HepG2 (cell line): ENCODE measurements at regions not wholly inside any gene's neighbourhood (a gene's known extent, or its start where the extent isn't known, plus 50 kb on each side); places are given as distances from the start of the nearest gene placed in this dataset.

ENCODE experiments used
- ADNP ChIP-seq: sonication (generic); formaldehyde crosslinking; IDR thresholded peaks from 2 replicates; pipeline ENCODE4 v1.4.0; 2020; ENCODE audit warnings: missing genetic modification reagents
- CCDC6 ChIP-seq: sonication (generic); formaldehyde crosslinking; IDR thresholded peaks from 2 replicates; pipeline ENCODE4 v1.8.1; 2022; ENCODE audit warnings: mild to moderate bottlenecking, missing genetic modification reagents, moderate library complexity
- NR2C2 ChIP-seq: sonication (generic); formaldehyde crosslinking; IDR thresholded peaks from 2 replicates; pipeline ENCODE4 v1.4.0; 2020; ENCODE audit warnings: missing genetic modification reagents, mild to moderate bottlenecking, moderate library complexity, borderline replicate concordance
- RAD21 ChIP-seq: fragments of 450-650 bp; formaldehyde crosslinking; IDR thresholded peaks from 2 replicates; pipeline ENCODE4 v1.5.0; 2020; ENCODE audit warnings: mild to moderate bottlenecking
- RAD51 ChIP-seq: fragments of 450-650 bp; IDR thresholded peaks from 2 replicates; pipeline ENCODE4 v1.6.1; 2016; ENCODE audit warnings: borderline replicate concordance
- SMC3 ChIP-seq: IDR thresholded peaks from 2 replicates; pipeline ENCODE4 v1.6.1; 2011; ENCODE audit warnings: low read length, improper control_type of control experiment
- ZNF12 ChIP-seq: sonication (generic); formaldehyde crosslinking; IDR thresholded peaks from 2 replicates; pipeline ENCODE4 v1.5.0; 2020; ENCODE audit warnings: missing genetic modification reagents
- ZNF264 ChIP-seq: sonication (generic); formaldehyde crosslinking; IDR thresholded peaks from 2 replicates; pipeline ENCODE4 v1.4.0; 2020; ENCODE audit warnings: missing genetic modification reagents
- ZNF484 ChIP-seq: sonication (generic); formaldehyde crosslinking; IDR thresholded peaks from 2 replicates; pipeline ENCODE4 v1.5.1; 2020; ENCODE audit warnings: mild to moderate bottlenecking, low read depth, missing genetic modification reagents, borderline replicate concordance
- ZNF577 ChIP-seq: sonication (generic); formaldehyde crosslinking; IDR thresholded peaks from 2 replicates; pipeline ENCODE4 v1.4.0; 2020; ENCODE audit warnings: mild to moderate bottlenecking, low read depth, missing genetic modification reagents, borderline replicate concordance
- ZSCAN21 ChIP-seq: sonication (generic); formaldehyde crosslinking; IDR thresholded peaks from 2 replicates; pipeline ENCODE4 v1.8.0; 2022; ENCODE audit warnings: mild to moderate bottlenecking, missing genetic modification reagents, moderate library complexity, borderline replicate concordance
- ZZZ3 ChIP-seq: sonication (generic); formaldehyde crosslinking; IDR thresholded peaks from 2 replicates; pipeline ENCODE4 v1.4.0; 2020; ENCODE audit warnings: missing genetic modification reagents, mild to moderate bottlenecking, borderline replicate concordance
- TF ChIP-seq, protein P1 (sequence below), 2 experiments: sonication (generic) in 1 of 2; formaldehyde crosslinking in 1 of 2; IDR thresholded peaks; 2 replicates each; pipeline versions ENCODE4 v1.5.1 to v1.6.1; 2011 to 2020; ENCODE audit warnings: borderline replicate concordance in 1 of 2, low read depth in 1 of 2, low read length in 1 of 2, mild to moderate bottlenecking in 1 of 2, missing genetic modification reagents in 1 of 2, moderate library complexity in 1 of 2
- TF ChIP-seq, protein P2 (sequence below): fragments of 450-650 bp; IDR thresholded peaks from 2 replicates; pipeline ENCODE4 v1.6.1; 2017; ENCODE audit warnings: mild to moderate bottlenecking
- TF ChIP-seq, protein P3 (sequence below): sonication (generic); formaldehyde crosslinking; IDR thresholded peaks from 2 replicates; pipeline ENCODE4 v1.4.0; 2020; ENCODE audit warnings: missing genetic modification reagents
- TF ChIP-seq, protein P4 (sequence below): sonication (generic); formaldehyde crosslinking; IDR thresholded peaks from 2 replicates; pipeline ENCODE4 v1.4.0; 2020; ENCODE audit warnings: mild to moderate bottlenecking, missing genetic modification reagents, borderline replicate concordance

DNA sequence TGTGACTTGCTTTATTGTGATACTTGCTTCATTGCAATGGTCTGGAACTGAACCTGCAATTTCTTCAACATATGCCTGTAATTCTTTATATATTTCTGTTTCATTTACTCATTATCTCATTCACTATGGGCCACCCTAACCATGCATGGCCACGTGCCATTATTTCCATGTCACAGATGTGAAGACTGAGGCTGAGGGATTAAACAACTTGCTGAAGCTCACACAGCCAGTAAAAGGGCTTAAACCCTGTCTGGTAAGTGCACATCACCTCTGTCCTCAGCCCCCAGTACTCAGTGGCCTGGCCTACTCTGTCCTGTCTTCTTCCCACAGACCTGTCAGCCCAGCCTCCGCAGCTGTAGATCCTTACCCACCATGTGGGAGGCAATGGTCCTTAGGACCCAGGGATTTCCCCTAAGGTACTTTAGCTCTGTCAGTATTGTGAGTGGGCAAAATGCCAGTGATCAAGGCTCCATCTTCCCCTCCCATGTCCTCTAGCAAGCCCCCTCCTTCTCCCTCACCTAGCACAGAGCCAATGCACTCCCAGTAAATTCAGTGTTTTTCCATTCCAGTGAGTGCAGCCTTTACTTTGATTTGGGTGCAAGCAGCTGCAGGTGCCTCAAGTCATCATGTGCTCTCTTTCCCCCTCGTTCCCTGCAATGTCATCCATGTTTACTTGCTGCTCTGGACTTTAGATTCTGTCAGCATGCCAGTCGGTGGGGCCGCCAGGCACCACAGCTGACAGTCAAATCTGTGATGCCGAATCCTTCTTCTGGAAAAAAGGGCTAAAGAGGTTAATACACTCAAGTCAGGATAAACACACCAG is 228.2 kb upstream of the PROX1 start (continued):
- peak; percentile 71; the same call in 1 of the 2 replicates for TF ChIP-seq ADNP
- peak; percentile 66; the same call in 1 of the 2 replicates for TF ChIP-seq ZSCAN21 (CRISPR knock-in tag)
- TF ChIP-seq NR2C2 (CRISPR knock-in tag): no peak; the same call in 1 of the 2 replicates
- no peak for TF ChIP-seq ZNF577 (CRISPR knock-in tag)
- TF ChIP-seq ZNF264 (CRISPR knock-in tag): peak; percentile 89
- 0 out of 2 replicates have a peak, but pooled peaks have one; percentile 52 for TF ChIP-seq ZNF12 (CRISPR knock-in tag)
- TF ChIP-seq, protein P1, sequence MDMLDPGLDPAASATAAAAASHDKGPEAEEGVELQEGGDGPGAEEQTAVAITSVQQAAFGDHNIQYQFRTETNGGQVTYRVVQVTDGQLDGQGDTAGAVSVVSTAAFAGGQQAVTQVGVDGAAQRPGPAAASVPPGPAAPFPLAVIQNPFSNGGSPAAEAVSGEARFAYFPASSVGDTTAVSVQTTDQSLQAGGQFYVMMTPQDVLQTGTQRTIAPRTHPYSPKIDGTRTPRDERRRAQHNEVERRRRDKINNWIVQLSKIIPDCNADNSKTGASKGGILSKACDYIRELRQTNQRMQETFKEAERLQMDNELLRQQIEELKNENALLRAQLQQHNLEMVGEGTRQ (IDR thresholded peaks at IDR 0.05; ENCODE audit: low read depth, low read length): no peak; the same call in 1 of the 2 replicates
- TF ChIP-seq, protein P1 (CRISPR knock-in tag; IDR thresholded peaks at IDR 0.05; ENCODE audit: borderline replicate concordance): no peak
- TF ChIP-seq RAD51: no peak
- peak; percentile 18; the same call in 1 of the 2 replicates for TF ChIP-seq SMC3
- TF ChIP-seq RAD21 (CRISPR knock-in tag): peak; percentile 43; the same call in 1 of the 2 replicates
- no peak for TF ChIP-seq ZNF484 (CRISPR knock-in tag)
- TF ChIP-seq CCDC6 (CRISPR knock-in tag): peak; percentile 88; the same call in 1 of the 2 replicates
- TF ChIP-seq ZZZ3: no peak
- TF ChIP-seq, protein P2, sequence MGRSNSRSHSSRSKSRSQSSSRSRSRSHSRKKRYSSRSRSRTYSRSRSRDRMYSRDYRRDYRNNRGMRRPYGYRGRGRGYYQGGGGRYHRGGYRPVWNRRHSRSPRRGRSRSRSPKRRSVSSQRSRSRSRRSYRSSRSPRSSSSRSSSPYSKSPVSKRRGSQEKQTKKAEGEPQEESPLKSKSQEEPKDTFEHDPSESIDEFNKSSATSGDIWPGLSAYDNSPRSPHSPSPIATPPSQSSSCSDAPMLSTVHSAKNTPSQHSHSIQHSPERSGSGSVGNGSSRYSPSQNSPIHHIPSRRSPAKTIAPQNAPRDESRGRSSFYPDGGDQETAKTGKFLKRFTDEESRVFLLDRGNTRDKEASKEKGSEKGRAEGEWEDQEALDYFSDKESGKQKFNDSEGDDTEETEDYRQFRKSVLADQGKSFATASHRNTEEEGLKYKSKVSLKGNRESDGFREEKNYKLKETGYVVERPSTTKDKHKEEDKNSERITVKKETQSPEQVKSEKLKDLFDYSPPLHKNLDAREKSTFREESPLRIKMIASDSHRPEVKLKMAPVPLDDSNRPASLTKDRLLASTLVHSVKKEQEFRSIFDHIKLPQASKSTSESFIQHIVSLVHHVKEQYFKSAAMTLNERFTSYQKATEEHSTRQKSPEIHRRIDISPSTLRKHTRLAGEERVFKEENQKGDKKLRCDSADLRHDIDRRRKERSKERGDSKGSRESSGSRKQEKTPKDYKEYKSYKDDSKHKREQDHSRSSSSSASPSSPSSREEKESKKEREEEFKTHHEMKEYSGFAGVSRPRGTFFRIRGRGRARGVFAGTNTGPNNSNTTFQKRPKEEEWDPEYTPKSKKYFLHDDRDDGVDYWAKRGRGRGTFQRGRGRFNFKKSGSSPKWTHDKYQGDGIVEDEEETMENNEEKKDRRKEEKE: no peak
- TF ChIP-seq, protein P3, sequence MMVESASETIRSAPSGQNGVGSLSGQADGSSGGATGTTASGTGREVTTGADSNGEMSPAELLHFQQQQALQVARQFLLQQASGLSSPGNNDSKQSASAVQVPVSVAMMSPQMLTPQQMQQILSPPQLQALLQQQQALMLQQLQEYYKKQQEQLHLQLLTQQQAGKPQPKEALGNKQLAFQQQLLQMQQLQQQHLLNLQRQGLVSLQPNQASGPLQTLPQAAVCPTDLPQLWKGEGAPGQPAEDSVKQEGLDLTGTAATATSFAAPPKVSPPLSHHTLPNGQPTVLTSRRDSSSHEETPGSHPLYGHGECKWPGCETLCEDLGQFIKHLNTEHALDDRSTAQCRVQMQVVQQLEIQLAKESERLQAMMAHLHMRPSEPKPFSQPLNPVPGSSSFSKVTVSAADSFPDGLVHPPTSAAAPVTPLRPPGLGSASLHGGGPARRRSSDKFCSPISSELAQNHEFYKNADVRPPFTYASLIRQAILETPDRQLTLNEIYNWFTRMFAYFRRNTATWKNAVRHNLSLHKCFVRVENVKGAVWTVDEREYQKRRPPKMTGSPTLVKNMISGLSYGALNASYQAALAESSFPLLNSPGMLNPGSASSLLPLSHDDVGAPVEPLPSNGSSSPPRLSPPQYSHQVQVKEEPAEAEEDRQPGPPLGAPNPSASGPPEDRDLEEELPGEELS (CRISPR knock-in tag): peak; percentile 91
- TF ChIP-seq, protein P4, sequence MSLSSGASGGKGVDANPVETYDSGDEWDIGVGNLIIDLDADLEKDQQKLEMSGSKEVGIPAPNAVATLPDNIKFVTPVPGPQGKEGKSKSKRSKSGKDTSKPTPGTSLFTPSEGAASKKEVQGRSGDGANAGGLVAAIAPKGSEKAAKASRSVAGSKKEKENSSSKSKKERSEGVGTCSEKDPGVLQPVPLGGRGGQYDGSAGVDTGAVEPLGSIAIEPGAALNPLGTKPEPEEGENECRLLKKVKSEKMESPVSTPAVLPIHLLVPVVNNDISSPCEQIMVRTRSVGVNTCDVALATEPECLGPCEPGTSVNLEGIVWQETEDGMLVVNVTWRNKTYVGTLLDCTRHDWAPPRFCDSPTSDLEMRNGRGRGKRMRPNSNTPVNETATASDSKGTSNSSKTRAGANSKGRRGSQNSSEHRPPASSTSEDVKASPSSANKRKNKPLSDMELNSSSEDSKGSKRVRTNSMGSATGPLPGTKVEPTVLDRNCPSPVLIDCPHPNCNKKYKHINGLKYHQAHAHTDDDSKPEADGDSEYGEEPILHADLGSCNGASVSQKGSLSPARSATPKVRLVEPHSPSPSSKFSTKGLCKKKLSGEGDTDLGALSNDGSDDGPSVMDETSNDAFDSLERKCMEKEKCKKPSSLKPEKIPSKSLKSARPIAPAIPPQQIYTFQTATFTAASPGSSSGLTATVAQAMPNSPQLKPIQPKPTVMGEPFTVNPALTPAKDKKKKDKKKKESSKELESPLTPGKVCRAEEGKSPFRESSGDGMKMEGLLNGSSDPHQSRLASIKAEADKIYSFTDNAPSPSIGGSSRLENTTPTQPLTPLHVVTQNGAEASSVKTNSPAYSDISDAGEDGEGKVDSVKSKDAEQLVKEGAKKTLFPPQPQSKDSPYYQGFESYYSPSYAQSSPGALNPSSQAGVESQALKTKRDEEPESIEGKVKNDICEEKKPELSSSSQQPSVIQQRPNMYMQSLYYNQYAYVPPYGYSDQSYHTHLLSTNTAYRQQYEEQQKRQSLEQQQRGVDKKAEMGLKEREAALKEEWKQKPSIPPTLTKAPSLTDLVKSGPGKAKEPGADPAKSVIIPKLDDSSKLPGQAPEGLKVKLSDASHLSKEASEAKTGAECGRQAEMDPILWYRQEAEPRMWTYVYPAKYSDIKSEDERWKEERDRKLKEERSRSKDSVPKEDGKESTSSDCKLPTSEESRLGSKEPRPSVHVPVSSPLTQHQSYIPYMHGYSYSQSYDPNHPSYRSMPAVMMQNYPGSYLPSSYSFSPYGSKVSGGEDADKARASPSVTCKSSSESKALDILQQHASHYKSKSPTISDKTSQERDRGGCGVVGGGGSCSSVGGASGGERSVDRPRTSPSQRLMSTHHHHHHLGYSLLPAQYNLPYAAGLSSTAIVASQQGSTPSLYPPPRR (CRISPR knock-in tag): peak; percentile 76
